Endothelial cell of umbilical vein (primary cell): ENCODE measurements at regions not wholly inside any gene's neighbourhood (a gene's known extent, or its start where the extent isn't known, plus 50 kb on each side); places are given as distances from the start of the nearest gene placed in this dataset.

Source experiments
- BruUV-seq: library from RNA; stranded (reverse); fragments of 400-500 nt; replicated peaks from 2 replicates; lab custom pipeline; 2021; lab: Mats Ljungman, UMichigan
- CTCF ChIA-PET: fragments of 300-600, 350-600 bp; sonication (Branson Sonifier 250); formaldehyde crosslinking; loops from one replicate; lab custom pipeline; 2021; ENCODE audit warnings: antibody characterized with exemption, inconsistent platforms; lab: Charles Lee
- POLR2A ChIA-PET: fragments of 300-600, 350-600 bp; sonication (Branson Sonifier 250); formaldehyde crosslinking; loops from one replicate; lab custom pipeline; 2021; ENCODE audit warnings: antibody characterized with exemption, inconsistent platforms; lab: Charles Lee
- DNase-seq: peaks from one replicate; pipeline ENCODE4 v3.0.0-alpha.2; 2011; ENCODE audit warnings: low read depth, low spot score
- FAIRE-seq: peaks from 2 replicates; lab custom pipeline; 2011; peaks lifted over from hg19 to GRCh38; lab: Jason Lieb, UNC
- H2AFZ ChIP-seq: 2 replicates; pipeline ENCODE4 v1.6.0; 2012; ENCODE audit warnings: low read depth, low read length, control low read depth, inconsistent platforms
- H3K27ac ChIP-seq: 2 replicates; pipeline ENCODE4 v1.5.1; 2011; ENCODE audit warnings: low read depth, mild to moderate bottlenecking, control low read depth, low read length, moderate library complexity; ENCODE audit not compliant: insufficient read depth
- H3K27me3 ChIP-seq, 2 experiments: 2 replicates each; pipeline versions ENCODE4 v1.6.0 to v1.6.1; 2011; ENCODE audit warnings: low read length in 2 of 2, mixed read lengths in 1 of 2; ENCODE audit not compliant: control insufficient read depth in 2 of 2, insufficient read depth in 2 of 2
- H3K36me3 ChIP-seq, 2 experiments: 2 replicates in 1 of 2; 3 replicates in 1 of 2; pipeline ENCODE4 v1.5.1; 2011; ENCODE audit warnings: low read length in 2 of 2, mild to moderate bottlenecking in 1 of 2, moderate library complexity in 1 of 2; ENCODE audit not compliant: control insufficient read depth in 2 of 2, insufficient read depth in 2 of 2; ENCODE audit errors: extremely low read depth in 1 of 2
- H3K4me1 ChIP-seq: 3 replicates; pipeline ENCODE4 v1.5.1; 2011; ENCODE audit warnings: mild to moderate bottlenecking, low read length; ENCODE audit not compliant: control insufficient read depth, insufficient read depth; ENCODE audit errors: extremely low read depth
- H3K4me2 ChIP-seq: 2 replicates; pipeline ENCODE4 v1.6.1; 2011; ENCODE audit warnings: low read length, control low read depth, mixed read lengths; ENCODE audit not compliant: insufficient read depth
- H3K4me3 ChIP-seq, 3 experiments: fragments of 200-600 bp in 1 of 3; sonication (generic), shearing (Covaris generic) in 1 of 3; replicated peaks in 1 of 3; 2 replicates each; pipeline ENCODE4 v1.5.1; 2011 to 2016; ENCODE audit warnings: control low read depth in 3 of 3, low read length in 3 of 3, mild to moderate bottlenecking in 2 of 3, inconsistent platforms in 1 of 3, low read depth in 1 of 3, moderate library complexity in 1 of 3; ENCODE audit not compliant: insufficient read depth in 1 of 3
- H3K79me2 ChIP-seq: 2 replicates; pipeline ENCODE4 v1.6.0; 2012; ENCODE audit warnings: low read length, inconsistent platforms; ENCODE audit not compliant: control insufficient read depth, insufficient read depth
- H3K9ac ChIP-seq: replicated peaks from 2 replicates; pipeline ENCODE3; 2011; ENCODE audit warnings: low read length, control low read depth; ENCODE audit not compliant: insufficient read depth; ENCODE audit errors: extremely low read depth
- H3K9me1 ChIP-seq: replicated peaks from 3 replicates; pipeline ENCODE4 v1.6.0; 2011; ENCODE audit warnings: mild to moderate bottlenecking, low read length; ENCODE audit not compliant: control insufficient read depth, insufficient read depth; ENCODE audit errors: extremely low read depth
- H3K9me3 ChIP-seq: replicated peaks from 2 replicates; pipeline ENCODE4 v1.5.1; 2012; ENCODE audit warnings: low read length, inconsistent platforms; ENCODE audit not compliant: control insufficient read depth, insufficient read depth
- H4K20me1 ChIP-seq: replicated peaks from 2 replicates; pipeline ENCODE3; 2011; ENCODE audit warnings: mild to moderate bottlenecking, low read length; ENCODE audit not compliant: control insufficient read depth, insufficient read depth; ENCODE audit errors: extremely low read depth
- GATA2 ChIP-seq: IDR thresholded peaks from 2 replicates; pipeline ENCODE4 v1.7.0; 2011; ENCODE audit warnings: low read depth, mild to moderate bottlenecking, moderate library complexity, mixed read lengths, low read length; ENCODE audit not compliant: insufficient read length, insufficient read depth
- MAX ChIP-seq: IDR thresholded peaks from 2 replicates; pipeline ENCODE4 v1.6.1; 2011; ENCODE audit not compliant: insufficient read depth, insufficient read length
- POLR2A ChIP-seq: IDR thresholded peaks from 2 replicates; pipeline ENCODE4 v1.6.1; 2012; ENCODE audit warnings: low read depth, mild to moderate bottlenecking, control low read depth, low read length
- dilution Hi-C: fragments of 300-500 bp; cut with MboI; formaldehyde crosslinking; loops from one replicate; pipeline ENCODE4 v1.15.0; 2019; ENCODE audit warnings: low sequenced_read_pairs; ENCODE audit not compliant: extremely low pct_ligation_motif_present
- intact Hi-C: fragments of 100-400 bp; cut with micrococcal nuclease; formaldehyde crosslinking; loops from one replicate; pipeline ENCODE4 v1.10.0; 2022

- no peak overlapping the region for H3K27ac ChIP-seq
- no peaks in the 10 kb centered on the region for H3K9me1 ChIP-seq
- no peaks in the 10 kb centered on the region for H3K27me3 ChIP-seq
- FAIRE-seq (no peak), DNase-seq (no peak)
- POLR2A ChIA-PET, result no interaction called here
- CTCF ChIA-PET, result no interaction called here
- no peaks in the 10 kb centered on the region for H3K79me2 ChIP-seq
- no peaks in the 10 kb centered on the region for H3K36me3 ChIP-seq
- BruUV-seq, result no TSS peak
- intact Hi-C loops (no loop called here), dilution Hi-C loops (no loop called here)
- TF ChIP-seq POLR2A (no peak), MAX (no peak)
- H3K4me2 ChIP-seq, result no peak overlapping the region
- H4K20me1 ChIP-seq, result no peaks in the 10 kb centered on the region
- no peak overlapping the region for H3K9ac ChIP-seq
- H2AFZ ChIP-seq, result no peak overlapping the region
- no peaks in the 10 kb centered on the region for H3K9me3 ChIP-seq
- H3K4me3 ChIP-seq, result no peak overlapping the region
- H3K4me1 ChIP-seq, result peaks cover 12% of the 10 kb centered on the region
Observed at GRCh38 chr18:55751476-55751875, 163.5 kb upstream of the TCF4 start.

- Histone ChIP-seq H3K4me1 (peaks cover 1% of the 10 kb centered on the region), H4K20me1 (no peaks in the 10 kb centered on the region), H3K9ac (no peak overlapping the region), H3K4me3 (no peak overlapping the region), H3K36me3 (no peaks in the 10 kb centered on the region), H3K4me2 (no peak overlapping the region), H3K9me3 (no peaks in the 10 kb centered on the region), H3K9me1 (no peaks in the 10 kb centered on the region), H3K79me2 (no peaks in the 10 kb centered on the region), H3K27ac (no peak overlapping the region), H3K27me3 (no peaks in the 10 kb centered on the region), H2AFZ (no peak overlapping the region)
- POLR2A ChIA-PET, result no interaction called here
- no peak for FAIRE-seq
- CTCF ChIA-PET, result no interaction called here
- dilution Hi-C loops (no loop called here), intact Hi-C loops (no loop called here)
- no TSS peak for BruUV-seq
- TF ChIP-seq GATA2, result no peak
- TF ChIP-seq POLR2A, result no peak
- DNase-seq, result no peak
Observed at GRCh38 chr18:55748227-55748738, 160.3 kb upstream of the TCF4 start.
